Activated CD4-positive, alpha-beta T cell treated with anti-CD3 and anti-CD28 coated beads, Interleukin-2, Interleukin-6, amounts not matched to agents 100 ng/mL and 50 ng/mL, durations not matched to agents 16 hours and 8 hours (primary cell): ENCODE measurements at regions not wholly inside any gene's neighbourhood (a gene's known extent, or its start where the extent isn't known, plus 50 kb on each side); places are given as distances from the start of the nearest gene placed in this dataset.
"Not testable (repeated sequence)": the region's sequence is repeated elsewhere in the genome, so short reads cannot be mapped to it uniquely, and the experiment has no call there.

Source experiments
- DNase-seq: peaks from one replicate; pipeline ENCODE4 v3.0.0-alpha.2; 2020

- no peak for DNase-seq
Observed at GRCh38 chr1:234956821-234957329, 171.8 kb downstream of the TOMM20 start.

GRCh38 chr1:234955107-234955731, 173.4 kb downstream of the TOMM20 start:
- no peak for DNase-seq

GRCh38 chr1:234954613-234955012, 174.0 kb downstream of the TOMM20 start:
- no peak for DNase-seq

GRCh38 chr1:234953655-234954405, 174.8 kb downstream of the TOMM20 start:
- no peak for DNase-seq

DNA sequence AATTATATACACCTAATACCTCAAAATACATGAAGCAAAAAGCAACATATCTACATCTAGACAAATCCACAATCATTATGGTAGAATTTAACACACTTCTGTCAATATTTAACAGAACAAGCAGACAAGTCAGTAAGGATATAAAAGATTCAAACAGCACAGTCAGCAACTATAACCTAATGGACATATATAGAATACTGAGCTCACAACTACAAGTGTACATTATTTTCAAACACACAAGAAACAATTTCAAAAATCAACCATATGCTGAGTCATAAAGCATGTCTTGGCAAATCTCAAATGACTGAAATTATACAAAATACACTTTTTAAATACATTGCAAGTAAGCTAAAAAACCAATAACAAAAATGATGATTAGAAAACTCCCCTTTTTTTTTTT, 178.0 kb downstream of the TOMM20 start:
- DNase-seq: no peak

DNA sequence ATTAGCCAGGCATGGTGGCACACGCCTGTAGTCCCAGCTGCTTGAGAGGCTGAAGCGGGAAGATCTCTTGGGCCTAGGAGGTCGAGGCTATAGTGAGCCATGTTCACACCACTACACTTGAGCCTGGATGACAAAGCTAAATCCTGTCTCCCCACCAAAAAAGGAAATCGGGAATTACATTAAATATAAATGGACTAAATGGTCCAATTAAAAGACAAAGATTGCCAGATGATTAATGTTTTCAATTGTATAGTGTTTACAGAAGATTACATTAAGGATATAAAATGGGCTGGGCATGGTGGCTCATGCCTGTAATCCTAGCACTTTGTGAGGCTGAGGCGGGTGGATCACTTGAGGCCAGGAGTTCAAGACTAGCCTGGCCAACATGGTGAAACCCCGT, 179.1 kb downstream of the TOMM20 start:
- DNase-seq: not testable (repeated sequence)

GRCh38 chr1:234944439-234945344, 183.9 kb downstream of the TOMM20 start:
- DNase-seq: no peak

DNA sequence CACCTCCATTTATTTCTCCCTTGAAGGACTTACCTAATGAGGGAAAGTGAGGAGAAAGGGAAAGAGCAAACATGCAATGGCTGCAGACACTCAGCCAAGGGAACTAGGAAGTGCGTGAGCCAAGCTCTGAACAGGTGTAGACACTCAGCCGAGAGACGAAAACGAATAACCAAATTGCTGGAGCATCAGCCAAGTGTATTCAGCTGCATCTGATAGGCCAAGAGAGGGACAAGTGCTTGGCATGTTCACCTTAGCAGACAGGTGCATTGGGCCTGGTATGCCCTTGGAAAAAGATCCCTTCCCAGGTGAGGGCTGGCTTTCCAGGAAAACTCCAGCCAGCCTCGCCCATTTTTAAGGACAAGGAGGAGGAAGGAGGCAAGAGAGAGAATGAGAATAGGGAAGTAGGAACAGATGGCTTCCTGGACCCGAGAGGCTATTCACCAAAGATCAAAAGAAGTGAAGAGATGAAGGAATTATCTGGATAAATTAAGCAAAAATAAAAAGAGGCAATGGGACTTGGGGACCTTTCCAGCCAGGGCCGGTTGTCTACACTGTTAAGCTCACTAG, 184.7 kb downstream of the TOMM20 start:
- DNase-seq: no peak

- DNase-seq: no peak
Observed at GRCh38 chr1:234942879-234943506, 185.6 kb downstream of the TOMM20 start.

GRCh38 chr1:234942012-234942332, 186.7 kb downstream of the TOMM20 start:
- DNase-seq: no peak

DNA sequence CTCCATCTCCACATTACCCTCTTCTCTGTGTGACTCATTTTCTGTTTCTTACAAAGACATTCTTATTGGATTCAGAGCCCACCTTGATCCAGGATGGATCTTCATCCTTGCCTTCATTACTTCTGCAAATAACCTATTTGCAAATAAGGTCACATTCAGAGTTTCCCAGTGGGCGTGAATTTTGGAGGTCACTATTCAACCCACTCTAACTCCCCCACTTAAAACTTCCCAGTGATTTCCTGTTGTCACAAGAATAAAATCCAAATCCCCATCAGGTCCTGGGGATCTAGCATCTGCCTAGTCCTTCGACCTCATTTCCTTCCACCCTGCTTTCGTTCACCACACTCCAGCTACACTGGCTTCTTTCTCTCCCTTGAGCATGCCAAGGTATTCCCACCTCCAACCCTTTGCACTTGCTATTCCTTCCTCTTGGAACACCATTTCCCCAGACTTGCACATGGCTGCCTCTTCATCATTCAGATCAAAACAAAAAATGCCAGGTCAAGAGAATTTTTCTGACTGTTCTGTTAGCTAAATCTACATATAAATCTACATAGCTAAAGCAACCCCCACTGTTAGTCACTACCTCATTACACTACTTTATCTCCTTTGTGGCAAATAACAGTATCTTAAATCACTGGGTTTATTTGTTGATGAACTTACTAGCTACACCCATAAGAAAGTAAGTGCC, 187.2 kb downstream of the TOMM20 start:
- no peak for DNase-seq

DNA sequence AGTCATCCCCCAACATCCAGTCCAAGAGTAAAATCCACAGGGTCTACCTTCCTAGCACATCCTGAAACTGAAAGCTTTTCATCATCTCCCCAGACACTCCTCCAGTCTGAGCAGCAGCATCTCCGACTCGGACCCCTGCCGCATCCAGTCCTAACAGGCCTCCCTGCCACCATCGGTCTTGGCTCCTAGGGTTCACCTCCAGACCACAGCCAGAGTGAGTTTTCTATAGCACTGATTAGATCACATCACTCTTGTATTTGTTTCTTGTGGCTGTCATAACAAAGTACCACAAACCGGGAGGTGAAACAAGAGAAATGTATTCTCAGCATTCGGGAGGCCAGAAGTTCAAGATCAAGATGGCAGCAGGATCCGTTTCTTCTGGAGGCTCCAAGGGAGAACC, 187.8 kb downstream of the TOMM20 start:
- no peak for DNase-seq

DNA sequence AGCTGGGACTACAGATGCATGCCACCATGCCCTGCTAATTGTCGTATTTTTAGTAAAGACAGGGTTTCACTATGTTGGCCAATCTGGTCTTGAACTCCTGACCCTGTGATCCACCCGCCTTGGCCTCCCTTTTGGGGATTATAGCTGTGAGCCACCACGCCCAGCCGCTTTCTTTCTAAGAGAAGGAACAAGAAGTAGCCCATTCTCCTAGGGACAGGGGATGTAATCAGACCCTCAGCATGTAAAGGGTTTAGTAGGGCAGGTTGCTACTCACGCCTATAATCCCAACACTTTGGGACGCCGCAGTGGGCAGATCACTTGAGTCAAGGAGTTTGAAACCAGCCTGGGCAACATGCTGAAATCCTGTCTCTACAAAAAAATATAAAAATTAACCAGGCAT, 189.7 kb downstream of the TOMM20 start:
- DNase-seq: no peak

DNA sequence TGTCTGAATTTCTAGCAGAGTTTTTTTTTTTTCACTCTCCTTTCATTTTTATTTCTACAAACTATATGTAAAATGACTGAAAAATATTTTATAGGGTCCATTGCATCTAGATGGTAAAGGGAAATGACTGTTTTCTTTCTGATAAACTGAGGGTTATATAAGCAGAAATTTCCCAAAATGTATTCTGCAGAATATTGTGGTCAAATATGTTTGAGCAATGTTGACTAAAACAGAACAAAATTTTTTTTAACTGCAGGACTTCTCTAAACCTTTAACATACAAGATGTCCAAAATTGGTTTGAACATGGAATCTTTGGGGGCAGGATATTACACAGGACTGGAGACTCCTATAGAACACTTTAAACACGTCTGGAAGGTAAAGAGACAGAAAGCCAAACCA, 190.5 kb downstream of the TOMM20 start:
- no peak for DNase-seq

DNA sequence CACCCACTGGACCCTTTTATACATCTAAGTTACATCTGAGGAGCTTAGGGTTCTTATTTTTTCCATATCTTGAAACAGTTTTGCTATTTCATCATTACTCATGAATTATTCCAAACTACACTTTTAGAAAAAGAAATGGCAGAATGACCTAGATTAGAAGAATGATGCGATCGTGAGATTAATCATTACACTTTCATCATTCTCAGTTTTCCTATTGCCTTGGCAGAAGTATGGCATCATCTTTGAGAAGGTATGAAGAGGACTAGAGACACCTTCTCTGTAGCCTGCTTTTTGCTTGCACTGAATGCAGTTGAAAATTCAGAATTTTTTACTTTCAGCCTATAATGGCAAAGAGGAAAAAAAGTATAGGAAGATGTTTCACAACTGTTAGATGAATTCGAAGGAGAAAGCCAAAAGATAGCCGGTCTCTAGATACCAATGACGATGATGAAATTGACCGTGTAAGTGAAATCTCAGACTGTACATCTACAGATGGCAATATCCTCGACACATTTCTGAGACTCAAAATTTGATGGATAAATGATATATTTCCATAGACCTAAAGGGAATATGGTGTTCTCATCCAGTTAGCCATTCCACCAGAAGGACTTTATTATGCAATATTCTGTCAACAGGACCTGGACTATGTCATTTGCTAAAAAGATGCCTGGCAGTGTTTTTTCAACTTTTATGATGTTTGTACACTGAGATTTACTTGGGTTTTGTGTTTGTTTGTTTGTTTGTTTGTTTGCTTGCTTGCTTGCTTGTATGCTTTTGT, 191.8 kb downstream of the TOMM20 start:
- peak; percentile 32 for DNase-seq

DNA sequence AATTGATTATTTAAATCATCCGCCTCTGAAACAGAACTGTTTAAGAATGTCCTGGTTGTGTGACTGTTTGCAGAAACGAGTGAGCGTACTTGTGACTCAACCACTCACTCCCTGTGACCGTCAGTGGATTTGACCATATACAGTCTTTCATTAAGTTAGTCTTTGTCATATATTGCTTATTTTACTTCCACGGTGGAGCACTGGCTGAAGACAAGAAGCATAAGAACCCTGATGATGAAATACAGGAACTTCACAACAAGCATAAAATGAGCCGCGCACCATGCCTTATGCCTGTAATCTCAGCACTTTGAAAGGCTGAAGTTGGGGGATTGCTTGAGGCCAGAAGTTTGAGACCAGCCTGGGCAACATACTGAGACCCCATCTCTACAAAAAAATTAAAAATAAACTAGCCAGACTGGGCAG, 194.0 kb downstream of the TOMM20 start:
- no peak for DNase-seq

DNA sequence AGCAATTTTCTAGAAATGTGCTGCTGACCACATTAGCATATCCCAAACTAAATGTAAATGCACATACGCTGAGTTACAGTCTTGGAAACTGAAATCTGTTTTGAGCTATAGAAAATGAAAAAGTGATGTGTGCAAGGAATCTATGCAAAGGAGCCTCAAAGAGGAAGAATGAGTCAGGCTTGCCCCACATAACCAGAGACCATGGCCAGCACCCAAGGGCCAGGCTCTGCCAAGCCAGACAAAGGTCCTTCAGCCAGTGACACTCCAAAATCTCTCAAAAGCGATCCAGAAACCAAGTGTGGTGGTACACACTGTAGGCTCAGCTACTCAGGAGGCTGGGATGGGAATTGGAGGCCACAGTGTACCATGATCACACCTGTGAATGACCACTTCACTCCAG, 195.2 kb downstream of the TOMM20 start:
- DNase-seq: peak; percentile 54

DNA sequence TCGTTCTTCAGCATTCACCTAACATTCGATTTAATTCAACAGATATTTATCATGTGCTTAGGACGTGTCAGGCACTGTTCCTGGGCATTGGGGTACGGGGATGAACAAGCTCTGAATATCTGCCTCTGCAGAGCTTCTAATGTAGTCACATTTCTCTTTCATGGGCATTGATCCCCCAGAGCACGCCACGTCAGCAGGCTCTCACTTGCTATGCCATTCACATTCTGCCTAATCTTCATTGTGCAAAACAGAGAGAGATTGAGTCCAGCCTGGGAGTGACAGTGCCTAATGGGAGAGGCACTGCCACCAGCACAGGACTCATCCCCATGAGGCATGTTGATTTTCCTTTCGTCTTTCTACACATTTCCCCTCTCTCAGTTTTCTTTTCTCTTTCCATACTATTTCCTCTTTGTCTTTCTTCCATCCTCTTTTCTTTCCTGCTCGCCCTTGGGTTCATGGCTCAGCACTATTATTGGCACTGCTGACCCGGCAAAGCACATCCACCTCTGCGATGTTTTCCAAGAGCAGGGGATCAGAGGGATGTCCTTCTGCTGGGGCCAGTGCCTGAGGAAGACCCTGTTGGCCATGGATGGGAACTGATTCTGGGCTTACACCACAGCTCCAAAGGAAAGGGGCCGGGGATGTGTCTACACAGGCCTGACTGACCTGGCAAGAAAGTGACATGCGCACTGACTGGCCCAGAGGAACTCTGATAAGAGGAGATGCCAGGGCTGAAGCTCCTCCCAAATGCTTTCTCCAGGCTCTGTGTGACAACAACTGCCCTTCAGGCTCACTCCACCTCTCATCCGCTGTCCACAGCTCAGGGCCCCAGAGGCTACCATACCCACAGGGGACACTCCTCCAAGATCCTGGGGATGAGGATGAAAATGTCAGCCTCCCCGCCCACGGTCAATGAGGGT, 195.9 kb downstream of the TOMM20 start:
- DNase-seq: no peak

DNA sequence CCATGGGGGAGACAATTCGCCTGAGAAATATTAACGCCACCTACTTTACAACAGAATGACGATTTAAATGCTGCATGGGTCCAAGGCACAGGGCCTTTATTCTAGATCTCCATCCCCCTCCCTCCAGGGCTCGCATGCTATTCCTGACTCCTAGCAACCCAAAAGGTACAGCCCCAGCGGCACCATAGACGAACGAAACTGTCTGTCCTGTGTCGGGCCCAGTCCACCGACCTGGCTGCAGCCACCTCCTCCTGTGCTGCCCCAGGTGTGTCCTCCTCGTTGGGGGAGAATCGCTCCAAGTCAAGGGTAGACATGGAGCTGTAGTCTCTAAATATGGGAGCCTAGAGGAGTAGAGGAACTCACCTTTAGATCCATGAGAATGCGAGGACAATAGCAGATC, 196.5 kb downstream of the TOMM20 start:
- no peak for DNase-seq

GRCh38 chr1:234931404-234931973, 197.1 kb downstream of the TOMM20 start:
- DNase-seq: no peak
